HepG2 (cell line): ENCODE measurements at regions not wholly inside any gene's neighbourhood (a gene's known extent, or its start where the extent isn't known, plus 50 kb on each side); places are given as distances from the start of the nearest gene placed in this dataset.
"Not testable (repeated sequence)": the region's sequence is repeated elsewhere in the genome, so short reads cannot be mapped to it uniquely, and the experiment has no call there.

Experiments
- ATAC-seq: fragments of 200-7000 bp; cut with Tn5 transposase; 3 replicates; pipeline ENCODE4 v1.9.1; 2020; ENCODE audit warnings: mild to moderate bottlenecking, moderate library complexity
- BruUV-seq: library from RNA; stranded (reverse); fragments of 400-500 nt; replicated peaks from 2 replicates; lab custom pipeline; 2021; lab: Mats Ljungman, UMichigan
- CTCF ChIA-PET: fragments of 300-600 bp; formaldehyde crosslinking; extraction: SDS; loops from one replicate; lab custom pipeline; 2021; ENCODE audit warnings: low total read pairs, inconsistent platforms, low intra/inter-chr PET ratio; lab: Yijun Ruan, JAX
- POLR2A ChIA-PET: fragments of 350-600 bp; sonication (Branson Sonifier 250); formaldehyde crosslinking; loops from one replicate; lab custom pipeline; 2020; ENCODE audit warnings: antibody characterized with exemption, inconsistent platforms; lab: Yijun Ruan, JAX
- DNase-seq: peaks from one replicate; pipeline ENCODE4 v3.0.0-alpha.2; 2015; ENCODE audit warnings: low spot score
- FAIRE-seq: peaks from 3 replicates; lab custom pipeline; 2011; peaks lifted over from hg19 to GRCh38; lab: Jason Lieb, UNC
- H2AFZ ChIP-seq: one replicate; pipeline ENCODE4 v1.6.1; 2011; ENCODE audit warnings: low read length, inconsistent platforms
- H3K27ac ChIP-seq: fragments of 300-600 bp; 3 replicates; pipeline ENCODE4 v1.8.0; 2011; ENCODE audit warnings: mixed run types, mild to moderate bottlenecking, mixed read lengths, low read length, inconsistent platforms; ENCODE audit not compliant: insufficient read depth; ENCODE audit errors: extremely low read length
- H3K27me3 ChIP-seq, 2 experiments: fragments of 200-600 bp in 1 of 2; 2 replicates in 1 of 2; 3 replicates in 1 of 2; pipeline versions ENCODE4 v1.6.0 to v1.8.0; 2011; ENCODE audit warnings: low read length in 2 of 2, mild to moderate bottlenecking in 2 of 2, moderate library complexity in 2 of 2, inconsistent platforms in 1 of 2; ENCODE audit not compliant: insufficient read depth in 2 of 2, control insufficient read depth in 1 of 2
- H3K36me3 ChIP-seq, 2 experiments: fragments of 200-600 bp in 1 of 2; replicated peaks in 1 of 2; 2 replicates in 1 of 2; 3 replicates in 1 of 2; pipeline versions ENCODE4 v1.5.1 to v1.8.0; 2011; ENCODE audit warnings: low read length in 2 of 2, inconsistent platforms in 1 of 2; ENCODE audit not compliant: insufficient read depth in 2 of 2, control insufficient read depth in 1 of 2
- H3K4me1 ChIP-seq: 2 replicates; pipeline ENCODE4 v1.5.1; 2012; ENCODE audit warnings: low read length, inconsistent platforms; ENCODE audit not compliant: insufficient read depth
- H3K4me2 ChIP-seq: 2 replicates; pipeline ENCODE4 v1.6.0; 2011; ENCODE audit warnings: low read depth, low read length, inconsistent platforms
- H3K4me3 ChIP-seq, 3 experiments: fragments of 200-600 bp in 1 of 3; sonication (generic), shearing (Covaris generic) in 1 of 3; replicated peaks in 1 of 3; 2 replicates each; pipeline ENCODE4 v1.5.1; 2011 to 2016; ENCODE audit warnings: low read length in 3 of 3, inconsistent platforms in 2 of 3, low read depth in 2 of 3, mild to moderate bottlenecking in 2 of 3, control low read depth in 1 of 3, mixed read lengths in 1 of 3; ENCODE audit not compliant: insufficient read depth in 1 of 3
- H3K79me2 ChIP-seq: one replicate; pipeline ENCODE4 v1.6.1; 2011; ENCODE audit warnings: low read length, inconsistent platforms; ENCODE audit not compliant: insufficient read depth
- H3K9ac ChIP-seq: 2 replicates; pipeline ENCODE4 v1.6.0; 2011; ENCODE audit warnings: mild to moderate bottlenecking, low read depth, low read length, inconsistent platforms; ENCODE audit not compliant: insufficient read depth
- H3K9me3 ChIP-seq: 2 replicates; pipeline ENCODE4 v1.5.1; 2012; ENCODE audit warnings: mild to moderate bottlenecking, low read length
- H4K20me1 ChIP-seq: 2 replicates; pipeline ENCODE4 v1.6.0; 2011; ENCODE audit warnings: inconsistent platforms, mild to moderate bottlenecking, low read length, moderate library complexity; ENCODE audit not compliant: insufficient read depth
- WGBS: methylation state at CpG from one replicate; pipeline ENCODE4 v1.1.6; 2017; ENCODE audit warnings: low lambda C conversion rate; 5-methylcytosine and 5-hydroxymethylcytosine counted together
- in situ Hi-C: cut with HindIII; loops from 2 replicates; pipeline ENCODE4 v1.10.0; 2017; ENCODE audit warnings: low pct_unique_long_range_greater_than_20kb; ENCODE audit not compliant: extremely low pct_ligation_motif_present
- intact Hi-C: fragments of 100-400 bp; cut with micrococcal nuclease; formaldehyde crosslinking; loops from one replicate; pipeline ENCODE4 v1.10.0; 2022; ENCODE audit not compliant: unreplicated experiment

DNA sequence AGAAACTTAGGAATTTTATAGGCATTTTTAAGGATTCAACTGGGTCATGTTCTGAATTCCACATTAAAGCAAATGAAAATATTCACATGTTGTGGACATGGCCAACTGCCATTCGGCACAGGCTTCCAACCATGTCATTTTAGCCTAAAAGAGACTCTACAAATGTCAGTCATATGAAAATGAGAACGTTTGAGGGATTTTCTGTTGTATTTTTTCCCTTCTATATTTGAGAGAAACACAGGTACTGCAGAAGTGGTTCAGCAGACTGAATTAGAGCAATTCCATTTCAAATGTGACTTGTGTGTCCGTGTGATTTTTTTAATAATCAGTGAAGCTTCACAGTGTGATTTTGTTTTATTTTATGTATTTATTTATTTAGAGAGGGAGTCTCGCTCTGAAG is 124.3 kb downstream of the TP53TG3F start:
- H3K9ac ChIP-seq, ATAC-seq, DNase-seq, H3K27me3 ChIP-seq, CTCF ChIA-PET, H3K27ac ChIP-seq, BruUV-seq, H3K4me2 ChIP-seq, FAIRE-seq, H4K20me1 ChIP-seq, in situ Hi-C loops, H3K4me1 ChIP-seq, POLR2A ChIA-PET, H3K79me2 ChIP-seq, intact Hi-C loops, H2AFZ ChIP-seq, H3K36me3 ChIP-seq, H3K4me3 ChIP-seq, H3K9me3 ChIP-seq: not testable (repeated sequence)
- no CpG with 5 or more reads among the region's 4 CpGs for WGBS

GRCh38 chr16:33588589-33588988 is 129.2 kb downstream of the TP53TG3F start:
- H3K9ac ChIP-seq, POLR2A ChIA-PET, H3K79me2 ChIP-seq, H4K20me1 ChIP-seq, H3K4me2 ChIP-seq, H3K36me3 ChIP-seq, CTCF ChIA-PET, FAIRE-seq, H3K27me3 ChIP-seq, H3K27ac ChIP-seq, in situ Hi-C loops, H3K9me3 ChIP-seq, DNase-seq, BruUV-seq, H3K4me3 ChIP-seq, H3K4me1 ChIP-seq, intact Hi-C loops, H2AFZ ChIP-seq: not testable (repeated sequence)
- peak; percentile 44 for ATAC-seq
- no CpG with 5 or more reads among the region's 8 CpGs for WGBS

- ATAC-seq = not testable (repeated sequence)
Observed at GRCh38 chr16:33593344-33593743, 133.9 kb downstream of the TP53TG3F start.

DNA sequence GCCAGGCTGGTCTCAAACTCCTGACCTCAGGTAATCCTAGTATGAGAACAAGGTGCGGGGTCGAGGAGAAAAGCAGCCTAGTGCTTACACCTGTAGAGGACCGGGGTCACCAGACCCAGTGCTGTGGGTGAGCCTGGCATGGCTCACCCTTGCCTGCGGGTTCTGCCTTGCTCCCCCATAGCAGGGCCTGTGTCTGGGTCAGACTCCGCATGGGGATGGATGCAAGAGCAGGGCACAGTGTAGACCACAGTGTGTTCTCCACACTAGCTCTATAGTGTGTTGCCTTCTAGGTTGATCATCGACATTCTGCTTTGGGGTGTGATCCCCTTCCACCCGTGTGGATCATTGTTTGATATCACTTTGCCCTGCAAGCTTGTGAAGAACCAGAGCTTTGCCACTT is 135.7 kb downstream of the TP53TG3F start:
- FAIRE-seq, H4K20me1 ChIP-seq, H2AFZ ChIP-seq, H3K27ac ChIP-seq, H3K4me3 ChIP-seq, CTCF ChIA-PET, intact Hi-C loops, H3K4me1 ChIP-seq, H3K4me2 ChIP-seq, H3K79me2 ChIP-seq, ATAC-seq, H3K36me3 ChIP-seq, H3K27me3 ChIP-seq, in situ Hi-C loops, BruUV-seq, H3K9ac ChIP-seq, POLR2A ChIA-PET, H3K9me3 ChIP-seq, DNase-seq: not testable (repeated sequence)
- WGBS = no CpG with 5 or more reads among the region's 7 CpGs

More at GRCh38 chr16:33593344-33593743, 133.9 kb downstream of the TP53TG3F start:
- BruUV-seq, H4K20me1 ChIP-seq, H3K9ac ChIP-seq, CTCF ChIA-PET, H3K79me2 ChIP-seq, POLR2A ChIA-PET, H3K27me3 ChIP-seq, H3K4me2 ChIP-seq, in situ Hi-C loops, H3K36me3 ChIP-seq, H3K27ac ChIP-seq, FAIRE-seq, H3K9me3 ChIP-seq, H2AFZ ChIP-seq, H3K4me3 ChIP-seq, DNase-seq, H3K4me1 ChIP-seq, intact Hi-C loops: not testable (repeated sequence)
- WGBS = no CpG with 5 or more reads among the region's 6 CpGs
